IMR-90 (cell line): ENCODE measurements at regions not wholly inside any gene's neighbourhood (a gene's known extent, or its start where the extent isn't known, plus 50 kb on each side); places are given as distances from the start of the nearest gene placed in this dataset.

Source experiments
- ATAC-seq: fragments of 200-7000 bp; cut with Tn5 transposase; 2 replicates; pipeline ENCODE4 v1.9.1; 2020; ENCODE audit warnings: low read depth, mild to moderate bottlenecking, moderate library complexity
- BruUV-seq: library from RNA; stranded (reverse); fragments of 400-500 nt; replicated peaks from 2 replicates; lab custom pipeline; 2021; lab: Mats Ljungman, UMichigan
- CTCF ChIA-PET: fragments of 300-600 bp; formaldehyde crosslinking; extraction: SDS; loops from one replicate; lab custom pipeline; 2021; ENCODE audit warnings: antibody characterized with exemption; lab: Yijun Ruan, JAX
- POLR2A ChIA-PET: fragments of 300-600 bp; sonication (Branson Sonifier 250); formaldehyde crosslinking; loops from one replicate; lab custom pipeline; 2022; ENCODE audit warnings: antibody characterized with exemption; ENCODE audit not compliant: unreplicated experiment; lab: Charles Lee
- DNase-seq: peaks from one replicate; pipeline ENCODE4 v3.0.0; 2013
- H2AFZ ChIP-seq: replicated peaks from 2 replicates; pipeline ENCODE3; 2013; ENCODE audit warnings: low read length, mild to moderate bottlenecking; ENCODE audit not compliant: poor library complexity
- H2AK5ac ChIP-seq: 2 replicates; pipeline ENCODE4 v1.6.1; 2013; ENCODE audit warnings: low read depth, low read length, inconsistent platforms
- H2AK9ac ChIP-seq: replicated peaks from 2 replicates; pipeline ENCODE3; 2013; ENCODE audit warnings: mild to moderate bottlenecking, low read depth, low read length, moderate library complexity; ENCODE audit not compliant: poor library complexity
- H2BK120ac ChIP-seq: 2 replicates; pipeline ENCODE4 v1.6.1; 2013; ENCODE audit warnings: low read depth, low read length, inconsistent platforms
- H2BK15ac ChIP-seq: 3 replicates; pipeline ENCODE4 v1.6.1; 2013; ENCODE audit warnings: low read depth, low read length, inconsistent platforms
- H2BK20ac ChIP-seq: 2 replicates; pipeline ENCODE4 v1.6.1; 2013; ENCODE audit warnings: low read depth, mild to moderate bottlenecking, inconsistent platforms, low read length, moderate library complexity
- H2BK5ac ChIP-seq: 2 replicates; pipeline ENCODE4 v1.6.1; 2013; ENCODE audit warnings: mild to moderate bottlenecking, low read depth, low read length, inconsistent platforms; ENCODE audit not compliant: poor library complexity, severe bottlenecking
- H3K14ac ChIP-seq: replicated peaks from 2 replicates; pipeline ENCODE4 v1.6.1; 2013; ENCODE audit warnings: low read depth, low read length, inconsistent platforms
- H3K18ac ChIP-seq: 2 replicates; pipeline ENCODE4 v1.6.1; 2013; ENCODE audit warnings: low read depth, low read length, control low read depth
- H3K23ac ChIP-seq: 2 replicates; pipeline ENCODE4 v1.6.1; 2013; ENCODE audit warnings: low read depth, low read length, inconsistent platforms
- H3K27ac ChIP-seq: 2 replicates; pipeline ENCODE4 v1.5.1; 2013; ENCODE audit warnings: mild to moderate bottlenecking, control low read depth, low read length; ENCODE audit not compliant: insufficient read depth
- H3K27me3 ChIP-seq: 2 replicates; pipeline ENCODE4 v1.6.1; 2013; ENCODE audit warnings: low read length; ENCODE audit not compliant: control insufficient read depth, insufficient read depth
- H3K36me3 ChIP-seq: 2 replicates; pipeline ENCODE4 v1.6.1; 2013; ENCODE audit warnings: low read length, mixed read lengths; ENCODE audit not compliant: control insufficient read depth, insufficient read depth
- H3K4ac ChIP-seq: 2 replicates; pipeline ENCODE4 v1.6.1; 2013; ENCODE audit warnings: low read depth, low read length, inconsistent platforms
- H3K4me1 ChIP-seq: 2 replicates; pipeline ENCODE4 v1.6.1; 2013; ENCODE audit warnings: low read length, mixed read lengths; ENCODE audit not compliant: control insufficient read depth, insufficient read depth
- H3K4me2 ChIP-seq: 2 replicates; pipeline ENCODE4 v1.6.1; 2013; ENCODE audit warnings: low read depth, mild to moderate bottlenecking, control low read depth, low read length, moderate library complexity
- H3K4me3 ChIP-seq: 2 replicates; pipeline ENCODE4 v1.5.1; 2013; ENCODE audit warnings: low read depth, mild to moderate bottlenecking, control low read depth, low read length, moderate library complexity; ENCODE audit not compliant: insufficient read depth
- H3K56ac ChIP-seq: 2 replicates; pipeline ENCODE4 v1.6.1; 2013; ENCODE audit warnings: low read length, inconsistent platforms; ENCODE audit not compliant: insufficient read depth; ENCODE audit errors: extremely low read depth
- H3K79me1 ChIP-seq, 2 experiments: 2 replicates each; pipeline ENCODE4 v1.6.1; 2013; ENCODE audit warnings: low read length in 2 of 2, inconsistent platforms in 1 of 2, low read depth in 1 of 2
- H3K9ac ChIP-seq: 2 replicates; pipeline ENCODE4 v1.6.1; 2013; ENCODE audit warnings: low read depth, low read length, control low read depth
- H3K9me1 ChIP-seq: 2 replicates; pipeline ENCODE4 v1.6.1; 2013; ENCODE audit warnings: low read length, inconsistent platforms; ENCODE audit not compliant: insufficient read depth
- H3K9me3 ChIP-seq: 2 replicates; pipeline ENCODE4 v1.6.1; 2013; ENCODE audit warnings: low read length; ENCODE audit not compliant: control insufficient read depth, insufficient read depth
- H4K20me1 ChIP-seq: 2 replicates; pipeline ENCODE4 v1.6.1; 2013; ENCODE audit warnings: low read length, inconsistent platforms; ENCODE audit not compliant: insufficient read depth
- H4K5ac ChIP-seq: 2 replicates; pipeline ENCODE4 v1.6.1; 2013; ENCODE audit warnings: mild to moderate bottlenecking, low read depth, low read length, control low read depth
- H4K8ac ChIP-seq, 2 experiments: 2 replicates each; pipeline ENCODE4 v1.6.1; 2013; ENCODE audit warnings: low read depth in 2 of 2, low read length in 2 of 2, control low read depth in 1 of 2, inconsistent platforms in 1 of 2
- H4K91ac ChIP-seq: 2 replicates; pipeline ENCODE4 v1.6.1; 2013; ENCODE audit warnings: low read depth, low read length, inconsistent platforms; ENCODE audit not compliant: insufficient read depth
- BHLHE40 ChIP-seq: fragments of 150-350 bp; IDR thresholded peaks from 2 replicates; pipeline ENCODE4 v1.6.1; 2016; ENCODE audit warnings: mild to moderate bottlenecking, low read depth, low read length
- CEBPB ChIP-seq: IDR thresholded peaks from 2 replicates; pipeline ENCODE4 v1.6.1; 2012; ENCODE audit warnings: low read depth, low read length, improper control_type of control experiment
- FOS ChIP-seq: fragments of 150-350 bp; IDR thresholded peaks from 2 replicates; pipeline ENCODE4 v1.6.1; 2016; ENCODE audit warnings: low read depth, low read length
- MAFK ChIP-seq: IDR thresholded peaks from 2 replicates; pipeline ENCODE4 v1.6.1; 2012; ENCODE audit warnings: low read depth, low read length, improper control_type of control experiment
- MXI1 ChIP-seq: IDR thresholded peaks from 2 replicates; pipeline ENCODE4 v1.6.1; 2012; ENCODE audit warnings: low read depth, mild to moderate bottlenecking, low read length, moderate library complexity, borderline replicate concordance
- POLR2A ChIP-seq: IDR thresholded peaks from 2 replicates; pipeline ENCODE4 v1.6.1; 2012; ENCODE audit warnings: mild to moderate bottlenecking, low read depth, low read length
- RAD21 ChIP-seq: IDR thresholded peaks from 2 replicates; pipeline ENCODE4 v1.6.1; 2012; ENCODE audit warnings: low read length, improper control_type of control experiment
- SMC3 ChIP-seq: fragments of 150-350 bp; IDR thresholded peaks from 2 replicates; pipeline ENCODE4 v1.6.1; 2016; ENCODE audit warnings: low read depth, mild to moderate bottlenecking, antibody characterized with exemption, low read length, moderate library complexity
- WGBS, 2 experiments: methylation state at CpG; one replicate each; pipeline versions ENCODE4 v1.1.5 to v1.1.7; 2013; ENCODE audit warnings: missing lambda C conversion rate in 2 of 2; ENCODE audit not compliant: insufficient read length in 1 of 2; ENCODE audit errors: extremely low coverage in 2 of 2; 5-methylcytosine and 5-hydroxymethylcytosine counted together
- dilution Hi-C: fragments of 300-500 bp; cut with HindIII; formaldehyde crosslinking; loops from one replicate; pipeline ENCODE4 v1.14.3; 2018; ENCODE audit warnings: low sequenced_read_pairs; ENCODE audit not compliant: unreplicated experiment
- in situ Hi-C: fragments of 300-500 bp; cut with MboI; formaldehyde crosslinking; loops from 3 replicates; pipeline ENCODE4 v1.14.3; 2019; ENCODE audit warnings: low sequenced_read_pairs, inconsistent platforms, mixed read lengths
- intact Hi-C: fragments of 100-400 bp; cut with micrococcal nuclease; formaldehyde crosslinking; loops from 2 replicates; pipeline ENCODE4 v1.10.0; 2022
- TF ChIP-seq, protein P1 (sequence below): fragments of 150-350 bp; IDR thresholded peaks from 2 replicates; pipeline ENCODE4 v1.6.1; 2017; ENCODE audit warnings: mild to moderate bottlenecking, antibody characterized with exemption, low read length, low read depth

GRCh38 chr3:64303401-64303800 lies 78.1 kb upstream of the PRICKLE2 start:
- ATAC-seq (no peak), DNase-seq (peak; percentile 36)
- intact Hi-C loops (no loop called here), dilution Hi-C loops (no loop called here), in situ Hi-C loops (no loop called here)
- H3K23ac ChIP-seq = no peak overlapping the region
- no peak overlapping the region for H4K8ac ChIP-seq
- TF ChIP-seq BHLHE40 (no peak), RAD21 (no peak), FOS (no peak), POLR2A (no peak), SMC3 (no peak), MXI1 (no peak), MAFK (no peak), CEBPB (no peak)
- TF ChIP-seq, protein P1, sequence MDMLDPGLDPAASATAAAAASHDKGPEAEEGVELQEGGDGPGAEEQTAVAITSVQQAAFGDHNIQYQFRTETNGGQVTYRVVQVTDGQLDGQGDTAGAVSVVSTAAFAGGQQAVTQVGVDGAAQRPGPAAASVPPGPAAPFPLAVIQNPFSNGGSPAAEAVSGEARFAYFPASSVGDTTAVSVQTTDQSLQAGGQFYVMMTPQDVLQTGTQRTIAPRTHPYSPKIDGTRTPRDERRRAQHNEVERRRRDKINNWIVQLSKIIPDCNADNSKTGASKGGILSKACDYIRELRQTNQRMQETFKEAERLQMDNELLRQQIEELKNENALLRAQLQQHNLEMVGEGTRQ = no peak
- H2BK15ac ChIP-seq = no peak overlapping the region
- H3K27me3 ChIP-seq = no peaks in the 10 kb centered on the region
- 0 out of 2 replicates have a peak, but pooled peaks cover 4% of the 10 kb centered on the region for H3K9me1 ChIP-seq
- no peak overlapping the region for H2BK120ac ChIP-seq
- H3K9me3 ChIP-seq = no peaks in the 10 kb centered on the region
- no peak overlapping the region for H3K9ac ChIP-seq
- no peak overlapping the region for H2AK5ac ChIP-seq
- no peak overlapping the region for H4K5ac ChIP-seq
- no peaks in the 10 kb centered on the region for H4K20me1 ChIP-seq
- H3K4me2 ChIP-seq = no peak overlapping the region
- POLR2A ChIA-PET = no interaction called here
- no peak overlapping the region for H3K4me3 ChIP-seq
- H3K14ac ChIP-seq = no peak overlapping the region
- no CpG with 5 or more reads among the region's 6 CpGs for WGBS, 2 experiments
- H3K56ac ChIP-seq = no peak overlapping the region
- H3K36me3 ChIP-seq = no peaks in the 10 kb centered on the region
- no peak overlapping the region for H2BK5ac ChIP-seq
- H3K79me1 ChIP-seq = no peaks in the 10 kb centered on the region
- H3K4me1 ChIP-seq = no peaks in the 10 kb centered on the region; the same call in 1 of the 2 replicates
- no peak overlapping the region for H3K27ac ChIP-seq
- H2AK9ac ChIP-seq = no peak overlapping the region
- CTCF ChIA-PET = no interaction called here
- no TSS peak for BruUV-seq
- no peak overlapping the region for H4K91ac ChIP-seq
- H3K18ac ChIP-seq = no peak overlapping the region
- no peak overlapping the region for H2BK20ac ChIP-seq
- no peak overlapping the region for H2AFZ ChIP-seq
- no peak overlapping the region; the same call in 1 of the 2 replicates for H3K4ac ChIP-seq
